ENCODE measurements at regions not wholly inside any gene's neighbourhood (a gene's known extent, or its start where the extent isn't known, plus 50 kb on each side); places are given as distances from the start of the nearest gene placed in this dataset.

DNA sequence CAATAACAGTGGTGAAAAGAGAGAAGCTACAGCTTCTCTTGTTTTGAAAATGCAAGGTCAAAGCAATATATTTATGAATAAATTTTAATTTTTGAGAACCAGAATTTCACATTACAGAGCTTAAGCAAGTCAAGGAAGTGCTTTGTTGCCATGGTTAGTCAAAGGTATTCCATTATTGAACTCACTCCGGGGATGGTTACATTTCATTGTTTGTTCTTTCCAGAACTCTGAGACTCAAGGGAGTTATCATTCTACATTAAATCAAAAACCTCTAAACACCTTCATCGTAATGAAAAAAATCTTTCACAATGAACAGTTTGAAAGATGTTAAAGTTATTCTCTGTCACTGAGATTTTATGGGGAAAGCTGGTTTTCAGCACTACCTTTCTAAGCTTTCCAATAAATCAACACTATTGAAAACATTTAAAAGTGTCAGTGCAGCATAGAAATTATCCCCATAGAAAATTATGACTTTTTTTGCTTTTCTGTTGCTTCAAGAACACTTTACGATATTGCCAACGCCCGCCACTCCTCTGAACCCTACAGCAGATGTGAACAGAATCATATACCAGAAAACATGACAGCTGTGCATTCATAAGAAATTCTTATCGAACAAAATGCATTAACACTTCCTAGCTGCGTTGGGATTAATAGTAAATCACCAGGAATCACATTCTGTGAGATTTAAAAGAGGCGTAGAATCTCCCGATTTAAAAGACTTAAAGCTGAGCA is 83.0 kb downstream of the OTOL1 start:
- Histone ChIP-seq H3K36me3 (ENCODE audit: insufficient read depth, low read length) (no peaks in the 10 kb centered on the region), H3K4me1 (ENCODE audit: insufficient read depth, low read length) (no peaks in the 10 kb centered on the region), H3K4me3 (ENCODE audit: low read length) (no peak overlapping the region), H3K27ac (ENCODE audit: low read depth in 1 of 2, low read length in 2 of 2) (no peak overlapping the region), H3K9me3 (ENCODE audit: control insufficient read depth in 1 of 2, insufficient read depth in 1 of 2, low read length in 2 of 2) (no peaks in the 10 kb centered on the region), H3K27me3 (ENCODE audit: control insufficient read depth in 1 of 2, insufficient read depth in 2 of 2, low read length in 2 of 2) (no peaks in the 10 kb centered on the region)
- Mint-ChIP-seq H3K36me3 (ENCODE audit: low read depth) (no peaks in the 10 kb centered on the region), H3K4me1 (ENCODE audit: low read depth) (no peaks in the 10 kb centered on the region), H3K9me3 (no peaks in the 10 kb centered on the region), H3K4me3 (no peak overlapping the region), H3K27ac (no peak overlapping the region), H3K27me3 (no peaks in the 10 kb centered on the region)
- no peak for DNase-seq
- ATAC-seq (ENCODE audit: poor library complexity) = no peak
- intact Hi-C loops (cut with DNase I, micrococcal nuclease) = no loop called here
- POLR2A ChIA-PET = no interaction called here
- CTCF ChIA-PET = no interaction called here
- TF ChIP-seq CTCF (IDR thresholded peaks at IDR 0.05) = no peak

GRCh38 chr3:161585922-161586321 is 89.3 kb downstream of the OTOL1 start:
- no peaks in the 10 kb centered on the region for H3K4me1 ChIP-seq (ENCODE audit: insufficient read depth, low read length)
- H3K27ac Mint-ChIP-seq = no peak overlapping the region
- no peaks in the 10 kb centered on the region for H3K36me3 Mint-ChIP-seq (ENCODE audit: low read depth)
- H3K27me3 Mint-ChIP-seq = no peaks in the 10 kb centered on the region
- no peaks in the 10 kb centered on the region for H3K27me3 ChIP-seq (ENCODE audit: control insufficient read depth in 1 of 2, insufficient read depth in 2 of 2, low read length in 2 of 2)
- no peak overlapping the region for H3K27ac ChIP-seq (ENCODE audit: low read depth in 1 of 2, low read length in 2 of 2)
- no peaks in the 10 kb centered on the region for H3K36me3 ChIP-seq (ENCODE audit: insufficient read depth, low read length)
- no peak overlapping the region for H3K4me3 ChIP-seq (ENCODE audit: low read length)
- no peak overlapping the region for H3K4me3 Mint-ChIP-seq
- TF ChIP-seq CTCF (IDR thresholded peaks at IDR 0.05) = no peak
- ChIA-PET CTCF (no interaction called here), POLR2A (no interaction called here)
- peaks cover 4% of the 10 kb centered on the region for H3K9me3 Mint-ChIP-seq
- intact Hi-C loops (cut with DNase I, micrococcal nuclease) = no loop called here
- ATAC-seq (ENCODE audit: poor library complexity) = no peak
- no peak for DNase-seq
- no peaks in the 10 kb centered on the region for H3K4me1 Mint-ChIP-seq (ENCODE audit: low read depth)
- H3K9me3 ChIP-seq (ENCODE audit: control insufficient read depth in 1 of 2, insufficient read depth in 1 of 2, low read length in 2 of 2) = peaks cover 0 to 5% of the 10 kb centered on the region in 2 experiments

DNA sequence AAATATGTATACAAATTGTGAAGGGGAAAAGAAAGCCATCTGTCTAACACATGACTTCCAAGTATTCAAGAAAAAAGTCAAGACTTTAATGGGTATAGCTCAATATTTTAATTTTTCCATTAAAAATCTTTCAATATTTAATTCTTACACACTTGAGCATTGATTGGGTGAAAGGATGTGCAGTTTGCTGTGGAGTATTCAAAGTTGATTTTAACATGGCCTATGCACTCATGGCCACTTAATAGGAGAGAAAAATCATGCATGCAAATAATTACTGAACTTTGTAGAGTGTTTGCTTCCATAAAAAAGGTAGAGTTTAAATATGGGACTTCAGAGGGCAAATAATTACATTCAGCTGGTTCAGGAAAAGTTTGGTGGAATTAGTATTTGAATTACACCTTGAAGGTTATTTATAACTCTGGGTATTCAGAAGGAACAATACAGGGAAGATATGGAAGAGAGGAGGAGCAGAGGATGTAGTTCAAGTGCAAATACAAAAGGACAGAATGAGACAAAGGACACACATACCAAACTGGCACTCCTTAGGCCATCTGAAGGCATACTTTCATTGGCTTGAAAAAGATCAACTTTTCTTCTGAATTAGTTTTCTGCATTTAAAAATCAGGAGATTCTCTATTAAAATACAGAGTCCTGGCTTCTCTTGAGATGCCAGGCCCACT is 90.1 kb downstream of the OTOL1 start:
- ChIA-PET CTCF (no interaction called here), POLR2A (no interaction called here)
- Histone ChIP-seq H3K4me3 (ENCODE audit: low read length) (no peak overlapping the region), H3K4me1 (ENCODE audit: insufficient read depth, low read length) (no peaks in the 10 kb centered on the region), H3K27me3 (ENCODE audit: control insufficient read depth in 1 of 2, insufficient read depth in 2 of 2, low read length in 2 of 2) (no peaks in the 10 kb centered on the region), H3K36me3 (ENCODE audit: insufficient read depth, low read length) (no peaks in the 10 kb centered on the region), H3K27ac (ENCODE audit: low read depth in 1 of 2, low read length in 2 of 2) (no peak overlapping the region), H3K9me3 (ENCODE audit: control insufficient read depth in 1 of 2, insufficient read depth in 1 of 2, low read length in 2 of 2) (peaks cover 0 to 5% of the 10 kb centered on the region in 2 experiments)
- Mint-ChIP-seq H3K9me3 (peaks cover 6% of the 10 kb centered on the region), H3K4me3 (no peak overlapping the region), H3K27me3 (no peaks in the 10 kb centered on the region), H3K4me1 (ENCODE audit: low read depth) (no peaks in the 10 kb centered on the region), H3K27ac (no peak overlapping the region), H3K36me3 (ENCODE audit: low read depth) (no peaks in the 10 kb centered on the region)
- ATAC-seq (ENCODE audit: poor library complexity) (no peak), DNase-seq (no peak)
- no peak for TF ChIP-seq CTCF (IDR thresholded peaks at IDR 0.05)
- intact Hi-C loops (cut with DNase I, micrococcal nuclease) = no loop called here

Data from CD4-positive, alpha-beta T cell (primary cell).